SK-N-MC (cell line): ENCODE measurements at regions not wholly inside any gene's neighbourhood (a gene's known extent, or its start where the extent isn't known, plus 50 kb on each side); places are given as distances from the start of the nearest gene placed in this dataset.

Experiments
- EZH2 ChIP-seq: fragments of 200-600 bp; sonication (generic); IDR thresholded peaks from one replicate; pipeline ENCODE4 v1.6.1; 2017; ENCODE audit warnings: antibody characterized with exemption
- FOXP2 ChIP-seq: optimal IDR thresholded peaks from 2 replicates; pipeline ENCODE3; 2011; ENCODE audit warnings: mild to moderate bottlenecking, moderate library complexity; ENCODE audit not compliant: insufficient read depth; ENCODE audit errors: extremely low read length, control extremely low read depth
- POLR2AphosphoS5 ChIP-seq: IDR thresholded peaks from 2 replicates; pipeline ENCODE4 v1.6.1; 2012; ENCODE audit warnings: mild to moderate bottlenecking, low read depth, low read length, borderline replicate concordance

GRCh38 chr13:110024645-110024980 is 238.2 kb upstream of the IRS2 start:
- no peak for TF ChIP-seq EZH2
- no peak for TF ChIP-seq POLR2AphosphoS5
- TF ChIP-seq FOXP2: no peak
